ENCODE measurements at regions not wholly inside any gene's neighbourhood (a gene's known extent, or its start where the extent isn't known, plus 50 kb on each side); places are given as distances from the start of the nearest gene placed in this dataset.
"Not testable (repeated sequence)": the region's sequence is repeated elsewhere in the genome, so short reads cannot be mapped to it uniquely, and the experiment has no call there.

DNA sequence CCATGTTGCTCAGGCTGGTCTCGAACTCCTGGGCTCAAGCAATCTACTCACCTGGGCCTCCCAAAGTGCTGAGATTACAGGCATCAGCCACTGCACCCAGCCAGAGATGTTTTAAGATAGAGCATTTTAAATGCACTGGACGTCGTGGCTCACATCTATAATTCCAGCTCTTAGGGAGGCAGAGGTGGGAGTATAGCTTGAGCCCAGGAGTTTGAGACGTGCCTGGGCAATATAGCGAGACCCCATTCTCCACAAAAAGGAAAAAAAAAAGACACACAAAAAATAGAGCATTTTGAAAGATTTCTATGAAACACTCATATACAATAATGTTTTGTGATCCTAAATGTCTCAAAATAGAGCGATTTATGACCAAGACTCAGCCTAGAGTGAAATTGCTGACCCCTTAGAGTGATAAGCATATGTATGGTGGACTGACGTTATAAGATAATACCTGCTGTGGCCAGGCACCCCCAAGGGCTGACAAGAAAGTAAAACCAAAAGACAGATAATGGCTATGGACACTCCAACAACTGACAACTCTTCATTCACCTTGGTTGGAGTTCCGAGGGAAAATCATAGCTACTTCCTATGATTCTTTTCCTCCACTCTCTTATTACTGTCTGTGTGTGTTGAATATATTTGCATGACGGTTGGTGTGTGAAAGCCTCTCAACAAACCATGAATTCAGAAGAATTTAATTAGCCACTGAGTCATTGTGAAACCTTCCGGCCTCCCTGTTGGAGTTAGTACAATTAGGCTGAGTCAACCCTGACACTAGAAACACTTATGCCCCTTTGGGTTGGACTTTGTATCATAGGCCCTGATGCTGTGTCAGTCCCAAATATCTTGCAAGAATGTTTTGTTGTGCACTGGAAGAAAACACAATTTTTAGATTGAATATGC lies 526.5 kb upstream of the NUDT12 start:
- no peak for DNase-seq

DNA sequence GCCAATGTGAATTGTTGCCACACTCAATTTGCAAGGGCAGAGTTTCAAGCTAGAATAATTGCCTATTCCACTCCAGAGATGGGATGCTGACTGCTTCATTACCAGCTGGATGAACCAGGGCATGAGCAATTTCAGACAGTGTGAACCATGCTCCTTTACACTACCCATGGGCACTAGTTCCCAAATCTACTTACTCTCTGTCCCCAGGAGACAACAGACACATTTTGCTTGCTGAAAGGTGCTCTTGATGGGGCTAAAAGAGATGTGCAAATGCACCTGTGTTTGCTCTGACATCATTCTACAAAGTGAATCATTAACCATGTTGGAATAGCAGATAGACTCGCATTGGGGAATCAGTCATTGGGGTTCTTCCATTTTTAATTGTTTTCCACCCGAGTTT lies 522.3 kb upstream of the NUDT12 start:
- DNase-seq: no peak

GRCh38 chr5:104082754-104083153 lies 520.2 kb upstream of the NUDT12 start:
- no peak for DNase-seq

- DNase-seq: no peak
These were observed 518.6 kb upstream of the NUDT12 start for GRCh38 chr5:104081232-104081631.

DNA sequence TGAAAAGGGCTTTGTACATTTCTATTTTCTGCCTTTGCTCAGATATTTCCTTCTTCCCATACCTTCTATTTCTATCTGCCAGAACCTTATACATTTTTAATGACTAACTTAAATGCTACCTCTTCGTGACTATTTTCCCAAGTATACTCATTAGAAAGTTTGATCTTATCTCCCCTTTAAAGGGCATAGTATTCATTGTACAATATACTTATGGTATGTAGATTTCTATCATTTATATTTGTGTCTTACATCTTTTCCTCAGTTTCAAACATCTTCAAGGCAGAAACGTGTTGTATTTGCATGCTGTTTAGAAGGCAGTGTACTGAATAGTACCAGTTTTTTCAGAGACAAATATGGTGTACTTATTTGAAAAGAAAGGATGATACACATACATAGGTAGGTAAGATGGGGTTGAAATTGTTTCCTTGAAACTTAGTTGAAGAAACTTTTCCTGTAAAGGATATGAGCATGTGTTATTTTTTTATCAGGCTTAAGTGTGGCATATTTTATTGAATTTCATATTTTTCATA lies 518.1 kb upstream of the NUDT12 start:
- no peak for DNase-seq

- DNase-seq: not testable (repeated sequence)
These were observed 517.5 kb upstream of the NUDT12 start for GRCh38 chr5:104079861-104080645.

GRCh38 chr5:104071887-104072286 lies 509.3 kb upstream of the NUDT12 start:
- DNase-seq: no peak

DNA sequence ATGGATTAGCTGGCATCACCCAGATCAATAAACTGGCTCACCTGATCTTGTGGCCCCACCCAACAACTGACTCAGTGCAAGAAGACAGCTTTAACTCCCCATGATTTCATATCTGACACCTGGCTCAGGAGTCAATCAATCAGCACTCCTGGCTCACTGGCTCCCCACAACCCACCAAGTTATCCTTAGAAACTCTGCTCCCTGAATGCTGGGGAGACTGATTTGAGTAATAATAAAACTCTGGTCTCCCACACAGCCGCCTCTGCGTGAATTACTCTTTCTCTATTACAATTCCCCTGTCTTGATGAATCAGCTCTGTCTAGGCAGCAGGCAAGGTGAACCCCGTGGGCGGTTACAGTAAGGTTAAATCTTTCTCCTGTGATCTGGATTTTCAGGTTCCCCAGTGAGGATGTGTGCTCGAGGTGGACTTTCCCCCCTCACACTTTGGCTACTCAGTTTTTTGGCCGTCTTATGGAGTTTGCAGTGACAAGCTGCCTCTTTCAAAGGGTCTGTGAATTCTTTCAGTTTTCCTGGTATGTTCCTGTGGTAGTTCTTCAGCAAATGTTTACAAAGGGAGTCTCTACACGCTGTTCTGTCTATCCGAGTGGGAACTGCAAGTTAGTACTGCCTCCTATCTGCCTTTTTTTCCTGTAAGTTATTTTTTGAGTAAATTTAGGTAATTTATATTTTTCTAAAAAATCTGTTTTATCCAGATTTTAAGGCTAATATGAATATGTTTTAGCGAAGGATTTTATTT lies 500.2 kb upstream of the NUDT12 start:
- DNase-seq: no peak

GRCh38 chr5:104061707-104062106 lies 499.1 kb upstream of the NUDT12 start:
- DNase-seq: no peak

GRCh38 chr5:104053353-104053649 lies 490.7 kb upstream of the NUDT12 start:
- no peak for DNase-seq

GRCh38 chr5:104052558-104053352 lies 490.2 kb upstream of the NUDT12 start:
- no peak for DNase-seq

- DNase-seq: no peak
These were observed 487.8 kb upstream of the NUDT12 start for GRCh38 chr5:104050436-104050835.

DNA sequence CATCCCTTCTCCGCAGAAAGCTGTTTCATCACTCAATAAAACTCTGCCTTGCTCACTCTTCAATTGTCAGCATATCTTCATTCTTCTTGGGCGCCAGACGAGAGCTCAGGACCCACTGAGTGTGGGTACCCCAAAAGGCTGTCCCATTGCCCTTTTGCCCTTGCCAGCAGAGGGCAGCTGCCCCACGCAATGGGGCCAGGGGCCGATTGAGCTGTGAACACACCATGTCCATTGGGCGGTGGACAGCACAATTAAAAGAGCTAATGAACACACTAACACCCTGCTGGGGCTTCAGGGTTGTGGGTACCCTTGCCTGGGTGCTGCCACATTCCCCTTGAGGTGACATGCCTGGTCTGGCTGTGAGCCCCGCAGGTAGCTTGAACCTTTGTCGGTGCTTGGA lies 487.2 kb upstream of the NUDT12 start:
- DNase-seq: no peak

DNA sequence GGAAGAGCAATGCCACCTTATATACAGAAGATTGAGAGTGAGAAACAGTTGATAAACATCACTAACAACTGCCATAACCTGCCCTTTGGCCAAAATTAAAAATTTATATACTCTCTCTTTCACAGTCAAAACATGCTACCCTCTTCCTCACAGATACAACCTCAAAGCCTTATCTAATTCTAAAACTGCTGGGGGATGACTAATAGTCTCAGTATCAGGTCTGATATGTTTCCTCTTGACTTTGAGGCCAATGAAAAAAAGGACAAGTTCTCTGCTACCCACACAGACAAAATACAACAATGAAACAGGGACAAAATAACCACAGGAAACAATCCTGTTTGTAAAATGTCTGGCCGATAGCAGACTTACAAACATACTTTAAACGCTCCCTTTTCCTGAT lies 485.6 kb upstream of the NUDT12 start:
- no peak for DNase-seq

DNA sequence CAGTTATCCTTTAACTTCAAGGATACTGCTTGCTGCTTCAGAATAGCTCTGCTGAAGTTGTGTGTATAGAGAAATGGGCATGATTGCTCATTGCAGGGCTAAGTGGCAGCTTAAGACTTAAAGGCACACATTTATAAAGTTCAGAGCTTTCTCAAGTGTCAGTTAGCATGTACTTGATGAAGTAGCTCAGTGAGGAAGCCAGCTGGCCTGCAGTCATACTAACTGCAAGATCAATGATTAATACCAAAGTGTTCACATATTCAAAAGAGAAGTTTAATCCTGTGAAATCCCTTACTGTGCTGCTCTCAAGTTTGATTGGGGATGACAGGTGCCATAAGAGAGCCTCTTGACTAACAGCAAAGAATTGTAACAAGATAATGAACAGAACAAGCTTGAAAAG lies 483.4 kb upstream of the NUDT12 start:
- DNase-seq: no peak

DNA sequence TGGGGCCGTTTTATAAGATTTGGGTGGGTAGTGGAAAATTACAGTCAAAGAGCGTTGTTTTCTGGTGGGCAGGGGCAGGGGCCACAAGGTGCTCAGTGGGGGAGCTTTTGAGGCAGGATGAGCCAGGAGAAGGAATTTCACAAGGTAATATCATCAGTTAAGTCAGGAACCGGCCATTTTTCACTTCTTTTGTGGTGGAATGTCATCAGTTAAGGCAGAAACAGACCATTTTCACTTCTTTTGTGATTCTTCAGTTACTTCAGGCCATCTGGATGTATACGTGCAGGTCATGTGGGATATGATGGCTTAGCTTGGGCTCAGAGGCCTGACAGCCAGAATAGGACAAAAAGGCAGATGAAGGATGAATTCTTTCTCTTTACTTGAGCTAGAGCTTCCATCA lies 477.3 kb upstream of the NUDT12 start:
- not testable (repeated sequence) for DNase-seq

GRCh38 chr5:104037136-104037535 lies 474.5 kb upstream of the NUDT12 start:
- not testable (repeated sequence) for DNase-seq

GRCh38 chr5:104033186-104033585 lies 470.6 kb upstream of the NUDT12 start:
- not testable (repeated sequence) for DNase-seq

DNA sequence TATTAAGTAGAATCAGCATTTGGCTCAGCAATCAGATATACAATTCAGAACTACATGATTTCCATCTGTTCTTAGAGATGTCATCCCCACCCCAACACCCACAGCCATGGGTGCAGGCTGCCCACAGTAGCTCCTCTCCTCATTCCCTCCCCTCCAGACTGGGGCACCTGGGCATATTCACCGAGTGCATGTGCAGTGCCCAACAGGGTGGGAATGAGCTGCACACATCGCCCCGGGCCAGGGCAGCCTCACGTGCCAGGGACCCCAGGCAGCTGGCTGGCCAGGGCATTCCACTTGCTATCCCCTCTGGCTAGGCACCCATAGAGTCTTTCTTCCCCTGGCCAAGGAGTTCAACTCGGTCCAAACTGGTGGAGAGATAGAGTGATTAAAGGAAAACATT lies 461.9 kb upstream of the NUDT12 start:
- DNase-seq: no peak

- DNase-seq: no peak
These were observed 461.1 kb upstream of the NUDT12 start for GRCh38 chr5:104023739-104024138.

GRCh38 chr5:104019956-104020355 lies 457.4 kb upstream of the NUDT12 start:
- no peak for DNase-seq

- DNase-seq: no peak
These were observed 455.7 kb upstream of the NUDT12 start for GRCh38 chr5:104018299-104018698.
